BJ (cell line): ENCODE measurements at regions not wholly inside any gene's neighbourhood (a gene's known extent, or its start where the extent isn't known, plus 50 kb on each side); places are given as distances from the start of the nearest gene placed in this dataset.

Experiments
- CTCF ChIA-PET: fragments of 350-600 bp; formaldehyde crosslinking; extraction: SDS; loops from one replicate; lab custom pipeline; 2021; ENCODE audit warnings: antibody characterized with exemption, inconsistent platforms; lab: Yijun Ruan, JAX
- POLR2A ChIA-PET: fragments of 300-600 bp; sonication (Branson Sonifier 250); formaldehyde crosslinking; extraction: SDS; loops from one replicate; lab custom pipeline; 2021; ENCODE audit warnings: antibody characterized with exemption; lab: Charles Lee
- DNase-seq: peaks from one replicate; pipeline ENCODE4 v3.0.0-alpha.2; 2011; ENCODE audit warnings: low read depth
- H3K27me3 ChIP-seq: 2 replicates; pipeline ENCODE4 v1.6.0; 2011; ENCODE audit warnings: low read length; ENCODE audit not compliant: control insufficient read depth, insufficient read depth
- H3K36me3 ChIP-seq: 2 replicates; pipeline ENCODE4 v1.5.1; 2011; ENCODE audit warnings: low read length; ENCODE audit not compliant: control insufficient read depth, insufficient read depth
- H3K4me3 ChIP-seq: 2 replicates; pipeline ENCODE4 v1.5.1; 2011; ENCODE audit warnings: low read depth, mild to moderate bottlenecking, control low read depth, low read length
- TF ChIP-seq, protein P1 (sequence below): IDR thresholded peaks from 2 replicates; pipeline ENCODE4 v1.5.1; 2011; ENCODE audit warnings: low read depth, mild to moderate bottlenecking, control low read depth, inconsistent platforms, low read length, moderate library complexity; ENCODE audit not compliant: insufficient read depth

DNA sequence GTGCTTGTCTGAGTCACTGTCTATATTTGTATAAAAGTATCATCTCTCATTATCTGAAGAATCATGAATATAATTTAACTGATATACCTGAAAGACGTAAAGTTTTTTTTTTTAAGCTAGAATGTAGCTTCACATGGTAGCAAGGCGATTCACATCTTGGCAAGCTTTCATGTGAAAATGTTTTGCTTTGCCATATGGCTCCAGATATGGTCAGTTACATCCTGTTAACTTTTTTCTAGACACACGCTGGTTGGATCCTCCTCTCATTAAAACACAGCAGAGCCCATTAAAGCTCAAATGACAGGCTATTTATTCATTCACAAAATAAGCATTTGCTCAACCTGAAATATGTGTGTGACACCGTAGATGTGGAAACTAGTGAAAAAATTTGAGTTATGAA is 412.8 kb downstream of the KIF2B start:
- CTCF ChIA-PET: no interaction called here
- POLR2A ChIA-PET: no interaction called here
- TF ChIP-seq, protein P1, sequence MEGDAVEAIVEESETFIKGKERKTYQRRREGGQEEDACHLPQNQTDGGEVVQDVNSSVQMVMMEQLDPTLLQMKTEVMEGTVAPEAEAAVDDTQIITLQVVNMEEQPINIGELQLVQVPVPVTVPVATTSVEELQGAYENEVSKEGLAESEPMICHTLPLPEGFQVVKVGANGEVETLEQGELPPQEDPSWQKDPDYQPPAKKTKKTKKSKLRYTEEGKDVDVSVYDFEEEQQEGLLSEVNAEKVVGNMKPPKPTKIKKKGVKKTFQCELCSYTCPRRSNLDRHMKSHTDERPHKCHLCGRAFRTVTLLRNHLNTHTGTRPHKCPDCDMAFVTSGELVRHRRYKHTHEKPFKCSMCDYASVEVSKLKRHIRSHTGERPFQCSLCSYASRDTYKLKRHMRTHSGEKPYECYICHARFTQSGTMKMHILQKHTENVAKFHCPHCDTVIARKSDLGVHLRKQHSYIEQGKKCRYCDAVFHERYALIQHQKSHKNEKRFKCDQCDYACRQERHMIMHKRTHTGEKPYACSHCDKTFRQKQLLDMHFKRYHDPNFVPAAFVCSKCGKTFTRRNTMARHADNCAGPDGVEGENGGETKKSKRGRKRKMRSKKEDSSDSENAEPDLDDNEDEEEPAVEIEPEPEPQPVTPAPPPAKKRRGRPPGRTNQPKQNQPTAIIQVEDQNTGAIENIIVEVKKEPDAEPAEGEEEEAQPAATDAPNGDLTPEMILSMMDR: no peak

GRCh38 chr17:54237911-54238515 is 415.3 kb downstream of the KIF2B start:
- ChIA-PET POLR2A (no interaction called here), CTCF (no interaction called here)
- Histone ChIP-seq H3K4me3 (no peak overlapping the region), H3K27me3 (no peaks in the 10 kb centered on the region), H3K36me3 (no peaks in the 10 kb centered on the region)
- DNase-seq: no peak
- TF ChIP-seq, protein P1: no peak

More for the DNA sequence above, 412.8 kb downstream of the KIF2B start:
- no peaks in the 10 kb centered on the region for H3K36me3 ChIP-seq
- no peak overlapping the region for H3K4me3 ChIP-seq
- DNase-seq: no peak
- H3K27me3 ChIP-seq: no peaks in the 10 kb centered on the region

- no peaks in the 10 kb centered on the region for H3K36me3 ChIP-seq
- H3K4me3 ChIP-seq: no peak overlapping the region
- DNase-seq: no peak
- ChIA-PET CTCF (no interaction called here), POLR2A (no interaction called here)
- TF ChIP-seq, protein P1: no peak
- H3K27me3 ChIP-seq: no peaks in the 10 kb centered on the region
Measured at GRCh38 chr17:54239291-54239690, 416.6 kb downstream of the KIF2B start.

GRCh38 chr17:54255696-54256095 is 433.0 kb downstream of the KIF2B start:
- TF ChIP-seq, protein P1: no peak
- Histone ChIP-seq H3K36me3 (no peaks in the 10 kb centered on the region), H3K27me3 (no peaks in the 10 kb centered on the region), H3K4me3 (no peak overlapping the region)
- ChIA-PET CTCF (no interaction called here), POLR2A (no interaction called here)
- DNase-seq: no peak

DNA sequence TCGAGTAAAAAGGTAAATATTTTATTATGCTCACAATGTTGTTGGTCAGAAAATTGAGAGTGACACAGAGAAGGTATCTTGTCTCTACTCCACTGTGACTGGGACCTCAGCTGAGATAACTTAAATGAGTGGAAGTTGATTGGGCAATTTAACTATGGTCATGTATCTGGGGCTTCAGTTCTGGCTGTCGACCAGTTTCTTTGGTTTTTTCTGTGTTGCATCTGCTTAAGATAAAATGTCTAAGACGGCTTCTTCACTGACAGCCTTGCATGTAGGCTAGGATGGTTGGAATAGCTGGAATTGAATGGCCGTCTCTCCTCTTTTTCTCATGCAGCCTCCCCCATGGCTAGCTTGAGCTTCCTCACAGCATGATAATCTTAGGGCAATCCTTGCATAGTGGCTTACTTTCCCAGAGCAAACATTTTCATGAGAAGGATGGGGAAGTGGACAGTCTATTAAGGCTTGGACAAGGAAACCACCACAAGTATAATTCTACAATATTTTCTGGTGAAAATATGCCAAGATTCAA is 433.7 kb downstream of the KIF2B start:
- no peak for DNase-seq
- ChIA-PET POLR2A (no interaction called here), CTCF (no interaction called here)
- TF ChIP-seq, protein P1: no peak
- no peaks in the 10 kb centered on the region for H3K36me3 ChIP-seq
- no peak overlapping the region for H3K4me3 ChIP-seq
- no peaks in the 10 kb centered on the region for H3K27me3 ChIP-seq
